Liver (tissue), 8 donors: ENCODE measurements at regions not wholly inside any gene's neighbourhood (a gene's known extent, or its start where the extent isn't known, plus 50 kb on each side); places are given as distances from the start of the nearest gene placed in this dataset.

Experiments used
- DNase-seq: peaks from one replicate; pipeline ENCODE4 v3.0.0-alpha.2; 2017; ENCODE audit warnings: low spot score
- H3K27ac ChIP-seq, 2 donors: one replicate each; pipeline ENCODE4 v1.7.0; 2013; ENCODE audit warnings: inconsistent platforms in 2 of 2, low read length in 2 of 2, control low read depth in 1 of 2, low read depth in 1 of 2, mild to moderate bottlenecking in 1 of 2
- H3K27me3 ChIP-seq, 4 donors: one replicate each; pipeline versions ENCODE4 v1.6.1 to v1.7.0; 2013; ENCODE audit warnings: low read length in 3 of 4, inconsistent platforms in 1 of 4, mild to moderate bottlenecking in 1 of 4, moderate library complexity in 1 of 4; ENCODE audit not compliant: control insufficient read depth in 4 of 4, insufficient read depth in 4 of 4
- H3K36me3 ChIP-seq, 4 donors: one replicate each; pipeline versions ENCODE4 v1.6.1 to v1.7.0; 2013; ENCODE audit warnings: low read length in 3 of 4, mild to moderate bottlenecking in 3 of 4, low read depth in 1 of 4, moderate library complexity in 1 of 4; ENCODE audit not compliant: control insufficient read depth in 4 of 4, insufficient read depth in 3 of 4
- H3K4me1 ChIP-seq, 4 donors: one replicate each; pipeline versions ENCODE4 v1.6.1 to v1.7.0; 2013; ENCODE audit warnings: low read length in 3 of 4, mild to moderate bottlenecking in 3 of 4, moderate library complexity in 1 of 4; ENCODE audit not compliant: control insufficient read depth in 4 of 4, insufficient read depth in 4 of 4
- H3K4me3 ChIP-seq, 3 donors: one replicate each; pipeline versions ENCODE4 v1.6.1 to v1.7.0; 2013; ENCODE audit warnings: low read length in 3 of 3, control low read depth in 1 of 3, low read depth in 1 of 3, mild to moderate bottlenecking in 1 of 3
- H3K9ac ChIP-seq, 2 donors: one replicate each; pipeline ENCODE4 v1.7.0; 2013; ENCODE audit warnings: low read length in 2 of 2, mild to moderate bottlenecking in 2 of 2, moderate library complexity in 2 of 2, control low read depth in 1 of 2, low read depth in 1 of 2
- H3K9me3 ChIP-seq, 4 donors: one replicate each; pipeline versions ENCODE4 v1.6.1 to v1.7.0; 2013; ENCODE audit warnings: low read length in 3 of 4; ENCODE audit not compliant: control insufficient read depth in 4 of 4
- ATF3 ChIP-seq: IDR thresholded peaks from 2 replicates; pipeline ENCODE4 v1.6.1; 2016; ENCODE audit warnings: antibody characterized with exemption
- FOXA1 ChIP-seq: IDR thresholded peaks from 2 replicates; pipeline ENCODE4 v1.6.1; 2016; ENCODE audit warnings: antibody characterized with exemption
- FOXA2 ChIP-seq: IDR thresholded peaks from 2 replicates; pipeline ENCODE4 v1.6.1; 2016; ENCODE audit warnings: antibody characterized with exemption
- GABPA ChIP-seq, 2 donors: IDR thresholded peaks in 1 of 2; conservative IDR thresholded peaks in 1 of 2; 2 replicates each; pipeline ENCODE4 v1.6.1; 2016; ENCODE audit warnings: antibody characterized with exemption in 2 of 2, mild to moderate bottlenecking in 1 of 2, moderate library complexity in 1 of 2
- HNF4A ChIP-seq, 2 donors: conservative IDR thresholded peaks; 2 replicates each; pipeline ENCODE4 v1.6.1; 2016; ENCODE audit warnings: antibody characterized with exemption in 2 of 2, mild to moderate bottlenecking in 2 of 2
- HNF4G ChIP-seq: IDR thresholded peaks from 2 replicates; pipeline ENCODE4 v1.6.1; 2016; ENCODE audit warnings: antibody characterized with exemption
- JUND ChIP-seq, 2 donors: IDR thresholded peaks; 2 replicates each; pipeline ENCODE4 v1.6.1; 2016; ENCODE audit warnings: antibody characterized with exemption in 2 of 2
- NR2F2 ChIP-seq: IDR thresholded peaks from 2 replicates; pipeline ENCODE4 v1.6.1; 2016; ENCODE audit warnings: antibody characterized with exemption
- RAD21 ChIP-seq, 2 donors: IDR thresholded peaks; 2 replicates each; pipeline ENCODE4 v1.6.1; 2016; ENCODE audit warnings: antibody characterized with exemption in 2 of 2, mild to moderate bottlenecking in 2 of 2
- REST ChIP-seq: IDR thresholded peaks from 2 replicates; pipeline ENCODE4 v1.6.1; 2016; ENCODE audit warnings: antibody characterized with exemption, mild to moderate bottlenecking
- RXRA ChIP-seq, 2 donors: IDR thresholded peaks; 2 replicates each; pipeline ENCODE4 v1.6.1; 2017 to 2018; ENCODE audit warnings: antibody characterized with exemption in 2 of 2, mild to moderate bottlenecking in 1 of 2
- SP1 ChIP-seq: IDR thresholded peaks from 2 replicates; pipeline ENCODE4 v1.6.1; 2018; ENCODE audit warnings: antibody characterized with exemption, mild to moderate bottlenecking
- TAF1 ChIP-seq: conservative IDR thresholded peaks from 2 replicates; pipeline ENCODE4 v1.6.1; 2016; ENCODE audit warnings: antibody characterized with exemption, mild to moderate bottlenecking
- YY1 ChIP-seq: IDR thresholded peaks from 2 replicates; pipeline ENCODE4 v1.6.1; 2016; ENCODE audit warnings: antibody characterized with exemption, mild to moderate bottlenecking
- WGBS: extraction: QIAGEN DNeasy Blood & Tissue Kit; methylation state at CpG from one replicate; pipeline ENCODE4 v1.1.7; 2013; 5-methylcytosine and 5-hydroxymethylcytosine counted together
- TF ChIP-seq, protein P1 (sequence below): IDR thresholded peaks from 2 replicates; pipeline ENCODE4 v1.6.1; 2016; ENCODE audit warnings: antibody characterized with exemption
- TF ChIP-seq, protein P2 (sequence below): fragments of 150-350 bp; IDR thresholded peaks from 2 replicates; pipeline ENCODE4 v1.5.1; 2017; ENCODE audit warnings: improper control_type of control experiment, low read depth, low read length; ENCODE audit not compliant: missing input control
- donor health status: healthy.
- donor health status: healthy.
- donor health status: healthy.
- donor health status: healthy.
- donor health status: healthy.

DNA sequence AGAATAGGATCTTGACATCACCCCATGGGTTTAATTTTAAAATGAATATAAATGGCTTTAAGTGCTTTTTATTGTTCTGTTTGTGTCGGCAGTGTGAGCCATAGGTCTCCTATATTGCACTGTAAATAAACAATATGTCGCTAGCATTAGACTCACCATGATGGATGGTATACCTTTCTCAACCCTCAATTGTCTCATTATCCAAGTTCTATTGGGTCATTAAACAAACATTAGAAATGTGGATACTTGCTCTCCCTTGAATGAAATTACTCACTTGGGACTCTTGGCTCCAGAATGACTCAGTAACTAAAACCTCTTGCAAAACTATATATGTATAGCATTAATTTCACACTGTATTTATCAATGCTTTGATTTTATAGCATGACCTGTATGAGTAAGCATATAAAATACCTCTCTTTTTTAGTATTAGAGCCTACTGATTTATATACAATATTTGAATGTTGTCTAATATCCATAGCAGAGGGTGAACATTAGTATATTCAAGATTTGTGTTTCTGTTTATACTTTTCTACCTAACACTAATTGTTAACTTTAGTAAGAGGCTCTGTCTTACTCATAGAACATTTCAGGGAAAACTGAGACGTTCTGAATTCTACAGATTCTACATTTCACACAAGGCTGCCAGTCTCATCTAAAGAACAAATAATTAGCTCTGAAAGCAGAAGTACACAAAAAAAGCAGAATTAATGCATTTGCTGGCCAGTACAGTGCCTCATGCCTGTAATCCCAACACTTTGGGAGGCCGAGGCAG lies 303.8 kb upstream of the PRR16 start (continued):
- TF ChIP-seq REST (no peak), HNF4G (no peak), NR2F2 (no peak), TAF1 (no peak), SP1 (no peak), JUND (IDR thresholded peaks at IDR 0.05) (no peak), RAD21 (IDR thresholded peaks at IDR 0.05) (no peak), ATF3 (no peak)
- TF ChIP-seq, protein P1, sequence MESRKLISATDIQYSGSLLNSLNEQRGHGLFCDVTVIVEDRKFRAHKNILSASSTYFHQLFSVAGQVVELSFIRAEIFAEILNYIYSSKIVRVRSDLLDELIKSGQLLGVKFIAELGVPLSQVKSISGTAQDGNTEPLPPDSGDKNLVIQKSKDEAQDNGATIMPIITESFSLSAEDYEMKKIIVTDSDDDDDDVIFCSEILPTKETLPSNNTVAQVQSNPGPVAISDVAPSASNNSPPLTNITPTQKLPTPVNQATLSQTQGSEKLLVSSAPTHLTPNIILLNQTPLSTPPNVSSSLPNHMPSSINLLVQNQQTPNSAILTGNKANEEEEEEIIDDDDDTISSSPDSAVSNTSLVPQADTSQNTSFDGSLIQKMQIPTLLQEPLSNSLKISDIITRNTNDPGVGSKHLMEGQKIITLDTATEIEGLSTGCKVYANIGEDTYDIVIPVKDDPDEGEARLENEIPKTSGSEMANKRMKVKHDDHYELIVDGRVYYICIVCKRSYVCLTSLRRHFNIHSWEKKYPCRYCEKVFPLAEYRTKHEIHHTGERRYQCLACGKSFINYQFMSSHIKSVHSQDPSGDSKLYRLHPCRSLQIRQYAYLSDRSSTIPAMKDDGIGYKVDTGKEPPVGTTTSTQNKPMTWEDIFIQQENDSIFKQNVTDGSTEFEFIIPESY = no peak

- no peaks in the 10 kb centered on the region for H3K36me3 ChIP-seq
- H3K27ac ChIP-seq = no peak overlapping the region
- TF ChIP-seq GABPA (IDR thresholded peaks at IDR 0.05 in 1 of 2, conservative IDR thresholded peaks at IDR 0.05 in 1 of 2) (no peak), FOXA1 (no peak)
- H3K27me3 ChIP-seq = no peaks in the 10 kb centered on the region
- no peaks in the 10 kb centered on the region for H3K9me3 ChIP-seq
- H3K4me1 ChIP-seq = no peaks in the 10 kb centered on the region
- no peak overlapping the region for H3K4me3 ChIP-seq
- DNase-seq = no peak
- no peak overlapping the region for H3K9ac ChIP-seq
Measured at GRCh38 chr5:120162321-120162720, 301.8 kb upstream of the PRR16 start.

GRCh38 chr5:120164037-120164436 lies 300.1 kb upstream of the PRR16 start:
- Histone ChIP-seq H3K4me1 (no peaks in the 10 kb centered on the region), H3K4me3 (no peak overlapping the region), H3K9me3 (no peaks in the 10 kb centered on the region), H3K27me3 (no peaks in the 10 kb centered on the region), H3K36me3 (no peaks in the 10 kb centered on the region), H3K27ac (no peak overlapping the region), H3K9ac (no peak overlapping the region)
- TF ChIP-seq REST (no peak), ATF3 (no peak), RXRA (IDR thresholded peaks at IDR 0.05) (no peak), TAF1 (no peak), YY1 (no peak), NR2F2 (no peak), HNF4A (conservative IDR thresholded peaks at IDR 0.05) (no peak), FOXA2 (no peak), FOXA1 (no peak), RAD21 (IDR thresholded peaks at IDR 0.05) (no peak)
- TF ChIP-seq, protein P2, sequence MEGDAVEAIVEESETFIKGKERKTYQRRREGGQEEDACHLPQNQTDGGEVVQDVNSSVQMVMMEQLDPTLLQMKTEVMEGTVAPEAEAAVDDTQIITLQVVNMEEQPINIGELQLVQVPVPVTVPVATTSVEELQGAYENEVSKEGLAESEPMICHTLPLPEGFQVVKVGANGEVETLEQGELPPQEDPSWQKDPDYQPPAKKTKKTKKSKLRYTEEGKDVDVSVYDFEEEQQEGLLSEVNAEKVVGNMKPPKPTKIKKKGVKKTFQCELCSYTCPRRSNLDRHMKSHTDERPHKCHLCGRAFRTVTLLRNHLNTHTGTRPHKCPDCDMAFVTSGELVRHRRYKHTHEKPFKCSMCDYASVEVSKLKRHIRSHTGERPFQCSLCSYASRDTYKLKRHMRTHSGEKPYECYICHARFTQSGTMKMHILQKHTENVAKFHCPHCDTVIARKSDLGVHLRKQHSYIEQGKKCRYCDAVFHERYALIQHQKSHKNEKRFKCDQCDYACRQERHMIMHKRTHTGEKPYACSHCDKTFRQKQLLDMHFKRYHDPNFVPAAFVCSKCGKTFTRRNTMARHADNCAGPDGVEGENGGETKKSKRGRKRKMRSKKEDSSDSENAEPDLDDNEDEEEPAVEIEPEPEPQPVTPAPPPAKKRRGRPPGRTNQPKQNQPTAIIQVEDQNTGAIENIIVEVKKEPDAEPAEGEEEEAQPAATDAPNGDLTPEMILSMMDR = no peak
- 67% methylated on average over 3 of the region's 3 CpGs for whole genome bisulfite sequencing
- DNase-seq = no peak
